Kidney (tissue), 13 donors: ENCODE measurements at regions not wholly inside any gene's neighbourhood (a gene's known extent, or its start where the extent isn't known, plus 50 kb on each side); places are given as distances from the start of the nearest gene placed in this dataset.
A peak's percentile ranks its signal among the peaks of the same experiment; 100 is the strongest.

Experiments used
- DNase-seq, 5 donors: peaks; one replicate each; pipeline ENCODE4 v3.0.0-alpha.2; 2013 to 2020
- FAIRE-seq: peaks from 2 replicates; lab custom pipeline; 2012; peaks lifted over from hg19 to GRCh38; lab: Jason Lieb, UNC
- H3K27ac ChIP-seq, 2 donors: one replicate each; pipeline ENCODE4 v1.7.0; 2013; ENCODE audit warnings: low read depth in 2 of 2, low read length in 2 of 2, inconsistent platforms in 1 of 2
- H3K27me3 ChIP-seq: one replicate; pipeline ENCODE4 v1.7.1; 2013; ENCODE audit warnings: low read length, inconsistent platforms; ENCODE audit not compliant: control insufficient read depth, insufficient read depth
- H3K36me3 ChIP-seq, 3 donors: one replicate each; pipeline versions ENCODE4 v1.7.0 to v1.7.1; 2013; ENCODE audit warnings: low read length in 3 of 3, control low read depth in 1 of 3, inconsistent platforms in 1 of 3; ENCODE audit not compliant: insufficient read depth in 3 of 3, control insufficient read depth in 2 of 3
- H3K4me1 ChIP-seq, 3 donors: one replicate each; pipeline versions ENCODE4 v1.7.0 to v1.7.1; 2013; ENCODE audit warnings: low read length in 3 of 3, inconsistent platforms in 1 of 3, low read depth in 1 of 3; ENCODE audit not compliant: control insufficient read depth in 2 of 3, insufficient read depth in 2 of 3
- H3K4me3 ChIP-seq, 3 donors: one replicate each; pipeline versions ENCODE4 v1.7.0 to v1.8.1; 2013; ENCODE audit warnings: low read length in 3 of 3, control low read depth in 1 of 3, inconsistent platforms in 1 of 3
- H3K9ac ChIP-seq, 3 donors: one replicate each; pipeline versions ENCODE4 v1.7.0 to v1.7.1; 2013; ENCODE audit warnings: low read length in 3 of 3, control low read depth in 1 of 3, inconsistent platforms in 1 of 3
- H3K9me3 ChIP-seq, 3 donors: one replicate each; pipeline versions ENCODE4 v1.7.0 to v1.7.1; 2013; ENCODE audit warnings: low read length in 3 of 3, control low read depth in 1 of 3, inconsistent platforms in 1 of 3; ENCODE audit not compliant: control insufficient read depth in 2 of 3, insufficient read depth in 1 of 3
- intact Hi-C: fragments of 100-400 bp; cut with DNase I; formaldehyde crosslinking; loops from one replicate; pipeline ENCODE4 v1.11.1; 2022
- TF ChIP-seq, protein P1 (sequence below): IDR thresholded peaks from 3 replicates; pipeline ENCODE4 v1.5.1; 2012; ENCODE audit warnings: mild to moderate bottlenecking, moderate library complexity, borderline replicate concordance; ENCODE audit not compliant: insufficient read depth; ENCODE audit errors: extremely low read depth
- donor health status: control.
- donor health status: control.
- donor health status: control.
- donor health status: control.
- donor health status: control.
- donor health status: DM: yes; HTN: yes; CAD: no.
- donor health status: Normal renal cell carcinoma (clear cell type).

GRCh38 chr17:72219137-72219823 is 98.5 kb downstream of the SOX9 start:
- intact Hi-C loops = no loop called here
- H3K9ac ChIP-seq = no peak overlapping the region
- H3K4me1 ChIP-seq = peaks cover 0 to 12% (median 2%) of the 10 kb centered on the region in 3 donors
- H3K27ac ChIP-seq = no peak overlapping the region
- no peaks in the 10 kb centered on the region for H3K36me3 ChIP-seq
- no peak for FAIRE-seq
- peak in 2 of 5 donors; percentile 26 to 49 for DNase-seq
- H3K4me3 ChIP-seq = peak overlapping the region in 2 of 3 donors; percentile 11 to 48
- TF ChIP-seq, protein P1, sequence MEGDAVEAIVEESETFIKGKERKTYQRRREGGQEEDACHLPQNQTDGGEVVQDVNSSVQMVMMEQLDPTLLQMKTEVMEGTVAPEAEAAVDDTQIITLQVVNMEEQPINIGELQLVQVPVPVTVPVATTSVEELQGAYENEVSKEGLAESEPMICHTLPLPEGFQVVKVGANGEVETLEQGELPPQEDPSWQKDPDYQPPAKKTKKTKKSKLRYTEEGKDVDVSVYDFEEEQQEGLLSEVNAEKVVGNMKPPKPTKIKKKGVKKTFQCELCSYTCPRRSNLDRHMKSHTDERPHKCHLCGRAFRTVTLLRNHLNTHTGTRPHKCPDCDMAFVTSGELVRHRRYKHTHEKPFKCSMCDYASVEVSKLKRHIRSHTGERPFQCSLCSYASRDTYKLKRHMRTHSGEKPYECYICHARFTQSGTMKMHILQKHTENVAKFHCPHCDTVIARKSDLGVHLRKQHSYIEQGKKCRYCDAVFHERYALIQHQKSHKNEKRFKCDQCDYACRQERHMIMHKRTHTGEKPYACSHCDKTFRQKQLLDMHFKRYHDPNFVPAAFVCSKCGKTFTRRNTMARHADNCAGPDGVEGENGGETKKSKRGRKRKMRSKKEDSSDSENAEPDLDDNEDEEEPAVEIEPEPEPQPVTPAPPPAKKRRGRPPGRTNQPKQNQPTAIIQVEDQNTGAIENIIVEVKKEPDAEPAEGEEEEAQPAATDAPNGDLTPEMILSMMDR = no peak
- H3K9me3 ChIP-seq = no peaks in the 10 kb centered on the region
- H3K27me3 ChIP-seq = peaks cover 8% of the 10 kb centered on the region

DNA sequence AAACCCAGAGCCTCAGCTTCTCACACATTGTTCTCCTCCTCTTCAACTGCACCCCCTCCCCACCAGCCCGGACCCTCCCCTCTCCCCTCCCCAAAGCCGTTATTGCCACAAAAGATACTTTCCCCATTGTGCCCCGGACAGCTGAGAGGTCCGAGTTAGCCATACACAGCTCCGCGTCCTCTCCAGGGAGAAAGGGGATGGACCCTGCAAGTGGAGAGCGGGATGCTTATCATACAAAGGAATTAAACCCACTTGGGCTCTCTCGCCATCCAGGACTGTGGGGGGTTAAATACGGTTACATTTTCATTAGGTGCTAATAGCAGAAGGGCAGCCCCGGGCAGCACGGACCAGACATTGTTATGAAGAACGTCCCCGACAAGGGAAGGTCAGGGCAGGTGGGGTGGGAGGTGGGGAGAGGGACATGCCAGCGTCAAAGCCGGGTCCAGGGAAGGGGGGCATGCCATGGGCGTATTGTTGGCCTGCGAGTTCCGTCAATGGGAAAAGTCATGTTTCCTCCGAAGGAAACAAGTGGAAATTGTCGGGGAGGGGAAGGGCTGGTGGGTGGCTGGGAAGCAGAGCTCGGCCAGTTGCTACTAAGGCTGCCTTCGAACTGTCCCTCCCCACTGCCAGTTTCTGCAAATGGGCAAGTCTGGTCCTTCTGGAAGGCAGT is 99.1 kb downstream of the SOX9 start:
- no peaks in the 10 kb centered on the region for H3K9me3 ChIP-seq
- FAIRE-seq = no peak
- peaks cover 8% of the 10 kb centered on the region for H3K27me3 ChIP-seq
- intact Hi-C loops = no loop called here
- peak overlapping the region in 1 of 3 donors; percentile 34 for H3K9ac ChIP-seq
- TF ChIP-seq, protein P1 = no peak
- no peaks in the 10 kb centered on the region for H3K36me3 ChIP-seq
- H3K27ac ChIP-seq = no peak overlapping the region
- peaks cover 0 to 13% (median 2%) of the 10 kb centered on the region in 3 donors for H3K4me1 ChIP-seq
- peak overlapping the region in 2 of 3 donors; percentile 1 to 48 for H3K4me3 ChIP-seq
- peak in 2 of 5 donors; percentile 18 to 68 for DNase-seq

DNA sequence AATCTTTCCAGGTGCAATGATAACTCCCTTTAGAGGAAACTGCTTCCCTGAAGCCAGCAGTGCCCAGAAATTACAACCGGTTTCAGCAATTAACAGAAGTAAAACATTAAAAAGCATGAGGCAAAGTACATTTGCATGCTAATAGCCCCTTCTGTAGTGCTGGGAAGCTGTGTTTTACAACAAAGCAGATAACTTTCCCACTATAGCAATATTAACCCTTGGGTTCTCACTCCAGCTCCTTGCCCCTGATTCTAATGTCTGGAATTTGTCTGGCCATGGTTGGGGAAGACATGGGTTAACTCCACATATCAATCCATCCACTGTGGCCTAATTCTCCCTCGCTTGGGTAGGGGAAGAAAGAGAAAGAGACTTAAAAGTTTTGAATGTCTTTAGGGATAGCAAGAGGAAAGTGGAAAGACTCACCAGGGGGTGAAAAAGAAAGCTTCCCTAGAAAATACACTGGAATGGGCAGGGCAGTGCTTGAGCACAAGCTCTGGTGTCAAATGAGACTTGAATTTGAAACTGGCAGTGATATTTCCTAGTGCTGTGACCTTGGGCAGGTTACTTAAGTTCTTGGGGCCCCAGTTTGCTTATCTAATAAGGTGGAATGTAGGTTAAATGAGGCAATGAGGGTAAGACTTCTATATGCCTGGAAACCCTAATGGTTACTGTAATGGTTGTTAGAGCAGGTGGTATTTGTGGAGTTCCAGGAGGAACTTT is 102.0 kb downstream of the SOX9 start:
- Histone ChIP-seq H3K9me3 (no peaks in the 10 kb centered on the region), H3K36me3 (no peaks in the 10 kb centered on the region), H3K27me3 (peaks cover 8% of the 10 kb centered on the region), H3K9ac (no peak overlapping the region), H3K4me3 (peak overlapping the region in 1 of 3 donors; percentile 38), H3K27ac (peak overlapping the region; percentile 84 to 87), H3K4me1 (peaks cover 0 to 13% (median 2%) of the 10 kb centered on the region in 3 donors)
- TF ChIP-seq, protein P1 = no peak
- DNase-seq (peak in 3 of 5 donors; percentile 27 to 81 (median 80)), FAIRE-seq (peak; percentile 92)
- intact Hi-C loops = no loop called here
